ENCODE measurements at regions not wholly inside any gene's neighbourhood (a gene's known extent, or its start where the extent isn't known, plus 50 kb on each side); places are given as distances from the start of the nearest gene placed in this dataset.

GRCh38 chr7:10429031-10429430 lies 544.6 kb upstream of the PHF14 start:
- H4K91ac ChIP-seq (ENCODE audit: insufficient read length, low read depth, low read length) = no peak overlapping the region
- H3K4me3 Mint-ChIP-seq = no peak overlapping the region
- no peaks in the 10 kb centered on the region for H3K27me3 ChIP-seq (ENCODE audit: insufficient read depth, low read length)
- no peaks in the 10 kb centered on the region for H4K20me1 ChIP-seq (ENCODE audit: control insufficient read depth, insufficient read depth, insufficient read length)
- no peak overlapping the region for H2AK5ac ChIP-seq (ENCODE audit: insufficient read length, low read length)
- H2AFZ ChIP-seq (ENCODE audit: low read length) = no peak overlapping the region
- H3K27ac ChIP-seq (ENCODE audit: insufficient read length, low read depth, low read length) = no peak overlapping the region
- no peaks in the 10 kb centered on the region for H3K9me3 ChIP-seq (ENCODE audit: control insufficient read depth, low read depth, low read length)
- no CpG with 5 or more reads among the region's 2 CpGs for WGBS (ENCODE audit: extremely low coverage, insufficient read length, low lambda C conversion rate)
- no peak overlapping the region for H3K56ac ChIP-seq (ENCODE audit: insufficient read length, low read depth, low read length)
- H3K23ac ChIP-seq (ENCODE audit: insufficient read length, low read depth, low read length) = no peak overlapping the region
- H3K27ac Mint-ChIP-seq = no peak overlapping the region
- no peaks in the 10 kb centered on the region for H3K27me3 Mint-ChIP-seq (ENCODE audit: low read depth)
- no peaks in the 10 kb centered on the region for H3K4me1 ChIP-seq (ENCODE audit: insufficient read depth, low read length)
- TF ChIP-seq, protein P1, sequence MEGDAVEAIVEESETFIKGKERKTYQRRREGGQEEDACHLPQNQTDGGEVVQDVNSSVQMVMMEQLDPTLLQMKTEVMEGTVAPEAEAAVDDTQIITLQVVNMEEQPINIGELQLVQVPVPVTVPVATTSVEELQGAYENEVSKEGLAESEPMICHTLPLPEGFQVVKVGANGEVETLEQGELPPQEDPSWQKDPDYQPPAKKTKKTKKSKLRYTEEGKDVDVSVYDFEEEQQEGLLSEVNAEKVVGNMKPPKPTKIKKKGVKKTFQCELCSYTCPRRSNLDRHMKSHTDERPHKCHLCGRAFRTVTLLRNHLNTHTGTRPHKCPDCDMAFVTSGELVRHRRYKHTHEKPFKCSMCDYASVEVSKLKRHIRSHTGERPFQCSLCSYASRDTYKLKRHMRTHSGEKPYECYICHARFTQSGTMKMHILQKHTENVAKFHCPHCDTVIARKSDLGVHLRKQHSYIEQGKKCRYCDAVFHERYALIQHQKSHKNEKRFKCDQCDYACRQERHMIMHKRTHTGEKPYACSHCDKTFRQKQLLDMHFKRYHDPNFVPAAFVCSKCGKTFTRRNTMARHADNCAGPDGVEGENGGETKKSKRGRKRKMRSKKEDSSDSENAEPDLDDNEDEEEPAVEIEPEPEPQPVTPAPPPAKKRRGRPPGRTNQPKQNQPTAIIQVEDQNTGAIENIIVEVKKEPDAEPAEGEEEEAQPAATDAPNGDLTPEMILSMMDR (conservative IDR thresholded peaks at IDR 0.05) = no peak
- H3K4ac ChIP-seq (ENCODE audit: low read depth, low read length) = no peak overlapping the region
- no peak overlapping the region for H3K9ac ChIP-seq (ENCODE audit: extremely low read depth, insufficient read length, low read length)
- H3K18ac ChIP-seq (ENCODE audit: insufficient read length, low read depth, low read length) = no peak overlapping the region
- no peak for DNase-seq
- H3K23me2 ChIP-seq (ENCODE audit: insufficient read length, low read depth, low read length, poor library complexity, severe bottlenecking) = no peaks in the 10 kb centered on the region
- no peak overlapping the region for H2BK15ac ChIP-seq (ENCODE audit: low read depth, low read length)
- H4K8ac ChIP-seq (replicated peaks; ENCODE audit: insufficient read length, low read depth, low read length) = no peak overlapping the region
- H2BK120ac ChIP-seq (ENCODE audit: low read depth, low read length, poor library complexity, severe bottlenecking) = no peak overlapping the region
- no peaks in the 10 kb centered on the region for H3K4me1 Mint-ChIP-seq
- no peaks in the 10 kb centered on the region for H3K79me2 ChIP-seq (ENCODE audit: insufficient read depth, low read length)
- H2BK5ac ChIP-seq (ENCODE audit: insufficient read length, low read length) = no peak overlapping the region
- H3K14ac ChIP-seq (ENCODE audit: insufficient read depth, low read length) = no peak overlapping the region
- no peak overlapping the region for H4K5ac ChIP-seq (ENCODE audit: insufficient read length, low read depth, low read length)
- no peaks in the 10 kb centered on the region for H3K9me3 Mint-ChIP-seq
- H3K4me2 ChIP-seq (ENCODE audit: insufficient read depth, insufficient read length, low read length) = no peak overlapping the region
- H2BK12ac ChIP-seq (ENCODE audit: insufficient read length, low read depth, low read length) = no peak overlapping the region
- H3K79me1 ChIP-seq (ENCODE audit: insufficient read depth, low read depth, low read length, poor library complexity, severe bottlenecking) = no peaks in the 10 kb centered on the region
- H3K36me3 Mint-ChIP-seq (ENCODE audit: insufficient read depth in 1 of 3, low read depth in 3 of 3) = no peaks in the 10 kb centered on the region
- no peak overlapping the region for H2BK20ac ChIP-seq (ENCODE audit: low read depth, low read length, poor library complexity, severe bottlenecking)
- no peak overlapping the region for H3T11ph ChIP-seq (ENCODE audit: low read length)

Measured in H9 (cell line).